ENCODE measurements at regions not wholly inside any gene's neighbourhood (a gene's known extent, or its start where the extent isn't known, plus 50 kb on each side); places are given as distances from the start of the nearest gene placed in this dataset.

- no peak for TF ChIP-seq E2F6 (IDR thresholded peaks at IDR 0.05; ENCODE audit: borderline replicate concordance in 1 of 2, extremely low read depth in 1 of 2, insufficient read depth in 1 of 2, insufficient read length in 1 of 2, low read depth in 1 of 2, low read length in 1 of 2, poor library complexity in 1 of 2, severe bottlenecking in 1 of 2)
These were observed 298.1 kb upstream of the NECTIN3 start (continued) for GRCh38 chr3:110773413-110773954.

- Histone ChIP-seq H3K36me3 (ENCODE audit: control insufficient read depth, insufficient read depth, low read length) (no peaks in the 10 kb centered on the region), H4K20me1 (replicated peaks; ENCODE audit: control insufficient read depth, insufficient read depth, low read length) (no peaks in the 10 kb centered on the region), H3K9me1 (ENCODE audit: control insufficient read depth, insufficient read depth, low read length) (no peaks in the 10 kb centered on the region), H3K79me2 (ENCODE audit: control insufficient read depth, insufficient read depth, low read length) (no peaks in the 10 kb centered on the region), H3K9me3 (replicated peaks; ENCODE audit: control insufficient read depth, insufficient read depth, low read depth, low read length) (no peaks in the 10 kb centered on the region), H3K27ac (ENCODE audit: extremely low read depth, low read depth, low read length) (no peak overlapping the region), H3K9ac (ENCODE audit: insufficient read depth in 1 of 2, low read depth in 2 of 2, low read length in 2 of 2) (no peak overlapping the region), H2AFZ (ENCODE audit: low read depth, low read length) (no peak overlapping the region), H3K4me3 (no peak overlapping the region), H3K4me1 (replicated peaks in 1 of 2; ENCODE audit: control insufficient read depth in 2 of 2, insufficient read depth in 2 of 2, low read length in 2 of 2) (no peaks in the 10 kb centered on the region), H3K27me3 (ENCODE audit: control insufficient read depth in 2 of 2, insufficient read depth in 2 of 2, low read length in 2 of 2) (no peaks in the 10 kb centered on the region), H3K4me2 (ENCODE audit: insufficient read depth, low read length) (no peak overlapping the region)
- intact Hi-C loops (cut with micrococcal nuclease) (no loop called here), in situ Hi-C loops (cut with MboI) (no loop called here)
- DNase-seq (ENCODE audit: extremely low read depth in 1 of 4, low spot score in 3 of 4) (no peak), ATAC-seq (no peak), FAIRE-seq (no peak)
- ChIA-PET CTCF (ENCODE audit: low intra/inter-chr PET ratio) (no interaction called here), POLR2A (no interaction called here)
- BruUV-seq (replicated peaks), result no TSS peak
- WGBS (ENCODE audit: insufficient coverage, low coverage, missing lambda C conversion rate), result 0% methylated on average over 7 of the region's 7 CpGs
- TF ChIP-seq CUX1 (CRISPR knock-in tag; IDR thresholded peaks at IDR 0.05), result no peak
- no peak for TF ChIP-seq NKRF (IDR thresholded peaks at IDR 0.05; ENCODE audit: borderline replicate concordance)
- no peak for TF ChIP-seq MAFF (IDR thresholded peaks at IDR 0.05; ENCODE audit: low read length)
- no peak for TF ChIP-seq POLR2A (conservative IDR thresholded peaks at IDR 0.05)
These were observed 296.9 kb upstream of the NECTIN3 start for GRCh38 chr3:110774496-110775265.

Measured in K562 (cell line).